Vagina (tissue), 2 donors: ENCODE measurements at regions not wholly inside any gene's neighbourhood (a gene's known extent, or its start where the extent isn't known, plus 50 kb on each side); places are given as distances from the start of the nearest gene placed in this dataset.

Source experiments
- CTCF ChIP-seq, 3 experiments: fragments of 450-650 bp in 2 of 3; fragments of 200-600 bp in 1 of 3; sonication (generic) in 1 of 3; IDR thresholded peaks; one replicate each; pipeline ENCODE4 v1.5.1; 2017 to 2019; ENCODE audit warnings: antibody characterized with exemption in 3 of 3, mild to moderate bottlenecking in 2 of 3, moderate library complexity in 2 of 3
- POLR2A ChIP-seq, 2 donors: fragments of 450-650 bp; IDR thresholded peaks; one replicate each; pipeline ENCODE4 v1.6.1; 2017; ENCODE audit warnings: antibody characterized with exemption in 2 of 2, mild to moderate bottlenecking in 2 of 2, moderate library complexity in 2 of 2
- POLR2AphosphoS5 ChIP-seq, 2 donors: sonication (generic); formaldehyde crosslinking; IDR thresholded peaks; one replicate each; pipeline ENCODE4 v1.9.0; 2017; ENCODE audit warnings: antibody characterized with exemption in 2 of 2, mild to moderate bottlenecking in 2 of 2, low read depth in 1 of 2; ENCODE audit not compliant: insufficient read depth in 1 of 2

- TF ChIP-seq CTCF (IDR thresholded peaks at IDR 0.05), result no peak
- no peak for TF ChIP-seq POLR2A (IDR thresholded peaks at IDR 0.05)
- no peak for TF ChIP-seq POLR2AphosphoS5 (IDR thresholded peaks at IDR 0.05; ENCODE audit: insufficient read depth in 1 of 2, low read depth in 1 of 2)
These were observed 135.1 kb upstream of the EFNA5 start for GRCh38 chr5:107805824-107806223.
